Spinal cord (tissue), 9 donors: ENCODE measurements at regions not wholly inside any gene's neighbourhood (a gene's known extent, or its start where the extent isn't known, plus 50 kb on each side); places are given as distances from the start of the nearest gene placed in this dataset.

Experiments used
- DNase-seq, 6 donors: peaks; one replicate each; pipeline versions ENCODE4 v3.0.0 to v3.0.0-alpha.2; 2013 to 2015; ENCODE audit warnings: low spot score in 6 of 6, low read depth in 4 of 6
- H3K27ac ChIP-seq: one replicate; pipeline ENCODE4 v1.5.1; 2013; ENCODE audit warnings: low read depth, low read length, control low read depth
- H3K27me3 ChIP-seq: one replicate; pipeline ENCODE4 v1.6.1; 2013; ENCODE audit warnings: low read length; ENCODE audit not compliant: control insufficient read depth, insufficient read depth
- H3K36me3 ChIP-seq: one replicate; pipeline ENCODE4 v1.6.1; 2013; ENCODE audit warnings: low read length; ENCODE audit not compliant: control insufficient read depth, insufficient read depth
- H3K4me1 ChIP-seq: one replicate; pipeline ENCODE4 v1.6.1; 2013; ENCODE audit warnings: low read length; ENCODE audit not compliant: control insufficient read depth, insufficient read depth
- H3K4me3 ChIP-seq: one replicate; pipeline ENCODE4 v1.5.1; 2013; ENCODE audit warnings: low read depth, low read length, control low read depth
- H3K9me3 ChIP-seq: one replicate; pipeline ENCODE4 v1.6.1; 2013; ENCODE audit warnings: low read length; ENCODE audit not compliant: control insufficient read depth, insufficient read depth
- WGBS: methylation state at CpG from one replicate; pipeline ENCODE4 v1.1.5; 2013; ENCODE audit warnings: missing lambda C conversion rate; ENCODE audit not compliant: insufficient coverage; 5-methylcytosine and 5-hydroxymethylcytosine counted together
- donor health status: healthy.

DNA sequence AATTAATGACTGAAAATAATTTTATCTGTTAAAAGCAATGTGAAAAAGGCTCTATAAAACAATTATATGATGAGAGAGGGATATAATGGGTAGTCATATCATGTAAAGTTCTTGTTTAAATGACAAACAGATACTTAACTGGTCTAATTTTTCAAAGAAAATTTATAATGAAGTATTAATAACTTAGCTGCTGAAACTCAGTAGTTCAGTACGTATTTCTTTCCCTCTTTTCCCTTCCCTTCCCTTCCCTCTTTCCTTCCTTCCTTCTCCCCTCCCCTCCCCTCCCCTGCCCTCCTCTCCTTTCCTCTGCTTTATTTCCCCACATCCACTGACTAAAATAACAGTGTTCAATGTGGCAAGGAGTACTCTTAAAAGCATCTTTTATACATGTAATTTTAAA lies 123.1 kb upstream of the PTGFR start:
- no CpG with 5 or more reads among the region's 1 CpG for WGBS
- no peaks in the 10 kb centered on the region for H3K4me1 ChIP-seq
- no peaks in the 10 kb centered on the region for H3K27me3 ChIP-seq
- no peak overlapping the region for H3K27ac ChIP-seq
- H3K4me3 ChIP-seq: no peak overlapping the region
- no peaks in the 10 kb centered on the region for H3K36me3 ChIP-seq
- no peaks in the 10 kb centered on the region for H3K9me3 ChIP-seq
- DNase-seq: no peak

DNA sequence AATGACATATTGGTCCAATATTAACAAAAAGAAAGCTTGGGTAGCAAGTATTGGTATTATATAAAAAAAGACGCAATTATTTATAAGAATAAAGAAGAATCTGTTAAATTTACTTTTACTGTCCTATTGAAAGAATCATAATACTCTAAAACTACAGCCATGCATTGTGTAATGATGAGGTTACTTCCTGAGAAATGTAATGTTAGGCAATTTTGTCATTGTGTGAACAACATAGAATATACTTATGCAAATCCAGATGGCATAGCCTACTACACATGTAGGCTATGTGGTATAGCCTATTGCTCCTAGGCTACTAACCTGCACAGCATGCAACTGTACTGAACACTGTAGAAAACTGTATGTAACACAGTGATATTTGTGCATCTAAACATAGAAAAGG lies 121.2 kb upstream of the PTGFR start:
- H3K27me3 ChIP-seq: no peaks in the 10 kb centered on the region
- H3K27ac ChIP-seq: no peak overlapping the region
- H3K36me3 ChIP-seq: no peaks in the 10 kb centered on the region
- DNase-seq: no peak
- no peaks in the 10 kb centered on the region for H3K9me3 ChIP-seq
- no peaks in the 10 kb centered on the region for H3K4me1 ChIP-seq
- H3K4me3 ChIP-seq: no peak overlapping the region
- WGBS: no CpG with 5 or more reads among the region's 1 CpG

- no peaks in the 10 kb centered on the region for H3K4me1 ChIP-seq
- no peak for DNase-seq
- no peak overlapping the region for H3K4me3 ChIP-seq
- H3K36me3 ChIP-seq: no peaks in the 10 kb centered on the region
- no peaks in the 10 kb centered on the region for H3K9me3 ChIP-seq
- no peak overlapping the region for H3K27ac ChIP-seq
- no peaks in the 10 kb centered on the region for H3K27me3 ChIP-seq
- 78% methylated on average over 2 of the region's 2 CpGs for WGBS
Measured at GRCh38 chr1:78370356-78370755, 120.4 kb upstream of the PTGFR start.

DNA sequence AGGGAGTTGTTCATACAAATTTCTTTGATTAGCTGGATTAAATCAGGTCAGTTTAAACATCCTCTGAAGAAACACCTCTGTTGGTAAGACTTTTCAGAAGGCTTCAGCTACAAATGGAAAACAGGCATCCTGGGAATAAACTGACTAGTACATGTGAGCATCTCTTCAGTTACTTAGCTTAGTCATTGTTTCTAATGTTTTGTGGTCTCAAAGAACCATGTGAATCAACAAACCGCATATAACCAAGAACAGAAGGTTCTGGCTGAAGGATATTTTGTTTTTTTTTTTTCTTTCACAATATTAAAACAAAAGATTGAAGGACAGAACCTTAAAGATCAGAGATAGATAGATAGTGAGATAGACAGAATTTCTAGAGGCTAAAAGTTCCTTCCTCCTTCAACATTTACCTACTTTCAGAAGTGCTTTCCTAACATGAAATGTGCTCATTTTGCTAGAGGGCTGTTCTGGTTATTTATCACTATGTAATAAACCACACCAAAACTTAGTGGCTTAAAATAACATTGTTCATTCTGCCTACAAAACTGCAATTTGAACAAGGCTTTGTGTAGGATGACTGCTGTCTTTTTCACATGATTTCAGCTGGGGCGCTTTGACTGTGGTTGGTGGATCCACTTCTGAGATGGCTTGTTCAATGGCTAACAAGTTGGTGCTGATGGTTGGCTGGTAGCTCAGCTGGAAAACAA lies 119.8 kb upstream of the PTGFR start:
- no peaks in the 10 kb centered on the region for H3K36me3 ChIP-seq
- no peak overlapping the region for H3K27ac ChIP-seq
- no peaks in the 10 kb centered on the region for H3K27me3 ChIP-seq
- H3K9me3 ChIP-seq: no peaks in the 10 kb centered on the region
- DNase-seq: no peak
- H3K4me1 ChIP-seq: no peaks in the 10 kb centered on the region
- no peak overlapping the region for H3K4me3 ChIP-seq
- WGBS: 100% methylated on average over 1 of the region's 2 CpGs

GRCh38 chr1:78373676-78374075 lies 117.1 kb upstream of the PTGFR start:
- WGBS: no CpG with 5 or more reads among the region's 1 CpG
- H3K27me3 ChIP-seq: no peaks in the 10 kb centered on the region
- H3K36me3 ChIP-seq: no peaks in the 10 kb centered on the region
- H3K9me3 ChIP-seq: no peaks in the 10 kb centered on the region
- peak in 2 of 6 donors; percentile 13 to 56 for DNase-seq
- no peaks in the 10 kb centered on the region for H3K4me1 ChIP-seq
- no peak overlapping the region for H3K27ac ChIP-seq
- H3K4me3 ChIP-seq: no peak overlapping the region

GRCh38 chr1:78375996-78376395 lies 114.8 kb upstream of the PTGFR start:
- no peak overlapping the region for H3K4me3 ChIP-seq
- no peaks in the 10 kb centered on the region for H3K36me3 ChIP-seq
- no peaks in the 10 kb centered on the region for H3K9me3 ChIP-seq
- H3K4me1 ChIP-seq: no peaks in the 10 kb centered on the region
- peak in 2 of 6 donors; percentile 4 to 18 for DNase-seq
- 80% methylated on average over 1 of the region's 3 CpGs for WGBS
- H3K27ac ChIP-seq: no peak overlapping the region
- H3K27me3 ChIP-seq: no peaks in the 10 kb centered on the region

DNA sequence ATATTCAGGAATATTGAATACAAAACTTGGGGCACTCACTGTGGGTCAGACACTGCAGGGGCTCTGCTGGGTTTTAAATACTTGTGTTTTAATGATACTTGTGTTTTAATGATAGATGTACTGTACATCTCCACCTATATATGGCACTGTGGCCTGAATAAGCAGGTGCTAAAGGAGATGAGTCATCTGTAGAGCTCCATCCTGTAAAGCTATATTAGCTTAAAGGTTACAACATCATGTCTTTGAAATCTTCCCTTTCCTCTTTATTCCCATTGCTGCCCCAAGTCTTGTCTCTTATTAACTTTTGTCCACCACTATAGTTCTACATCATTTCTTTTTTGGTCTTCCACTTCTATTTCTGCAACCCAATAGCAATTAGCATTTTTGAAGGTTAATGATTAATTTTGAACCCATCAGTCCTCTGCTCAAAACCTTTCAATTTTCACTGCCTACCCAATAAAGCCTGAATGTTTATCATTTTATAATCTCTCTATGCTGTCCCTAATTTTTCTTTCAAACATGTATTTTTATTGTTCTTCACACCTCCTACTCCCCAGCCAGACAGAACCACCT lies 113.3 kb upstream of the PTGFR start:
- DNase-seq: no peak
- H3K4me1 ChIP-seq: no peaks in the 10 kb centered on the region
- H3K27me3 ChIP-seq: no peaks in the 10 kb centered on the region
- no peaks in the 10 kb centered on the region for H3K9me3 ChIP-seq
- no peak overlapping the region for H3K27ac ChIP-seq
- H3K4me3 ChIP-seq: no peak overlapping the region
- no peaks in the 10 kb centered on the region for H3K36me3 ChIP-seq

DNA sequence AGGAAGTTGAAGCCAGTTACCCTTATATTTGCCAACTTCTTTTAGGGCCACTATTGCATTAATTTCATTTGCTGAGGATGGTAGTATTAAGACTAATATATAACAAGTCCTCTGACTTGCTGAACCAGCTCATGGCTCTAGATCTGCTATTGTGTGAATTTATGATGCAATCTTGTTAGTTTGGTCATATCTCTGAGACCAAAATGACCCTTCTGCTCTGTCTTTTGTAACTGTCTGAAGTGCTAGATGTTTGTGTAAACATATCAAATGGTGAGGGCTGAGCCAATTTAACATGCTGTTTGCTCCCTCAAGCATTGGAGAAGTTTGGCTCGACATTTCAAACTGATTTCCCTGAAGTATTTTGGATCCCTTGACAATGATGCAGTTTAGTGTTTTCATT lies 106.9 kb upstream of the PTGFR start:
- Histone ChIP-seq H3K27ac (no peak overlapping the region), H3K36me3 (no peaks in the 10 kb centered on the region), H3K27me3 (no peaks in the 10 kb centered on the region), H3K4me3 (no peak overlapping the region), H3K9me3 (no peaks in the 10 kb centered on the region), H3K4me1 (no peaks in the 10 kb centered on the region)
- DNase-seq: peak in 1 of 6 donors; percentile 1
- no CpG with 5 or more reads among the region's 1 CpG for WGBS

- Histone ChIP-seq H3K36me3 (no peaks in the 10 kb centered on the region), H3K27me3 (no peaks in the 10 kb centered on the region), H3K4me3 (no peak overlapping the region), H3K9me3 (no peaks in the 10 kb centered on the region), H3K27ac (no peak overlapping the region), H3K4me1 (no peaks in the 10 kb centered on the region)
- WGBS: no CpG with 5 or more reads among the region's 1 CpG
- DNase-seq: no peak
Measured at GRCh38 chr1:78385744-78386462, 104.9 kb upstream of the PTGFR start.

DNA sequence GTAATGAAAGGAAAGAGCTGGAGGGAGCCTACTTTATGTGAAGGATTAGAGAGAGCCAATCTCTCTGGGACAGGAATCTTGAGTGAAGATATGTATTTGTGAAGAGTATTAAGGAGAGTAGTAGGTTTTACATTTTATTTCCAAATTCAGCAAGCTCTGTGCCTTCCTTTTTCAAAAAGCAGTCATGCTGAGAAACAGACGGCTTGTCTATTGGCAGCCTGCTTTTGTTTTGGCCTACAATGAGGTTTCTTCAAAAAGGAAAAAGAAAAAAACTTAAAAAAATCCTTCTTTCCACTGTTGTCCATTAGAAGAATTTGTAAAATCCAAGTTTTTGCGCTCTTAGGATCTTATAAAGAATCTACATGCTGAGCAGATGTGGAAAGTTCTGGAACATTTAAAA lies 103.6 kb upstream of the PTGFR start:
- H3K36me3 ChIP-seq: no peaks in the 10 kb centered on the region
- no peaks in the 10 kb centered on the region for H3K27me3 ChIP-seq
- DNase-seq: peak in 2 of 6 donors; percentile 1 to 43
- peaks cover 2% of the 10 kb centered on the region for H3K9me3 ChIP-seq
- no peaks in the 10 kb centered on the region for H3K4me1 ChIP-seq
- no peak overlapping the region for H3K4me3 ChIP-seq
- H3K27ac ChIP-seq: no peak overlapping the region
- WGBS: no CpG with 5 or more reads among the region's 2 CpGs
